ENCODE measurements at regions not wholly inside any gene's neighbourhood (a gene's known extent, or its start where the extent isn't known, plus 50 kb on each side); places are given as distances from the start of the nearest gene placed in this dataset.

GRCh38 chr2:59034837-59035236 lies 793.7 kb upstream of the FANCL start:
- no peak for ATAC-seq (ENCODE audit: low read depth in 2 of 2)
- Mint-ChIP-seq H3K36me3 (no peaks in the 10 kb centered on the region), H3K27ac (no peak overlapping the region)

GRCh38 chr2:59034106-59034505 lies 793.0 kb upstream of the FANCL start:
- DNase-seq (no peak), ATAC-seq (ENCODE audit: low read depth in 2 of 2) (no peak)
- Mint-ChIP-seq H3K27me3 (peaks cover 5 to 15% (median 14%) of the 10 kb centered on the region in 3 donors), H3K27ac (no peak overlapping the region), H3K4me3 (no peak overlapping the region), H3K9me3 (peaks cover 0 to 13% (median 7%) of the 10 kb centered on the region in 7 donors), H3K4me1 (no peaks in the 10 kb centered on the region), H3K36me3 (no peaks in the 10 kb centered on the region)

More at GRCh38 chr2:59034837-59035236, 793.7 kb upstream of the FANCL start:
- Mint-ChIP-seq H3K27me3 (peaks cover 5 to 15% (median 11%) of the 10 kb centered on the region in 3 donors), H3K9me3 (peaks cover 0 to 13% (median 7%) of the 10 kb centered on the region in 7 donors), H3K4me1 (no peaks in the 10 kb centered on the region), H3K4me3 (no peak overlapping the region)
- no peak for DNase-seq

GRCh38 chr2:59033661-59034060 lies 792.5 kb upstream of the FANCL start:
- no peaks in the 10 kb centered on the region for H3K4me1 Mint-ChIP-seq
- H3K27ac Mint-ChIP-seq = no peak overlapping the region
- no peak overlapping the region for H3K4me3 Mint-ChIP-seq
- DNase-seq (no peak), ATAC-seq (ENCODE audit: low read depth in 2 of 2) (no peak)
- peaks cover 5 to 16% (median 14%) of the 10 kb centered on the region in 3 donors for H3K27me3 Mint-ChIP-seq
- no peaks in the 10 kb centered on the region for H3K36me3 Mint-ChIP-seq
- H3K9me3 Mint-ChIP-seq = peaks cover 0 to 13% (median 7%) of the 10 kb centered on the region in 7 donors

GRCh38 chr2:59032499-59032898 lies 791.4 kb upstream of the FANCL start:
- Mint-ChIP-seq H3K4me3 (no peak overlapping the region), H3K36me3 (no peaks in the 10 kb centered on the region), H3K9me3 (peaks cover 0 to 9% (median 3%) of the 10 kb centered on the region in 7 donors), H3K27ac (no peak overlapping the region), H3K4me1 (no peaks in the 10 kb centered on the region), H3K27me3 (peaks cover 5 to 23% (median 14%) of the 10 kb centered on the region in 3 donors)
- DNase-seq = no peak
- ATAC-seq (ENCODE audit: low read depth in 2 of 2) = no peak

- no peak overlapping the region for H3K4me3 Mint-ChIP-seq
- H3K4me1 Mint-ChIP-seq = peaks cover 0 to 5% (median 3%) of the 10 kb centered on the region in 3 donors
- ATAC-seq (ENCODE audit: low read depth in 2 of 2) = no peak
- no peak for DNase-seq
- H3K9me3 Mint-ChIP-seq = no peaks in the 10 kb centered on the region
- H3K27ac Mint-ChIP-seq = no peak overlapping the region
- H3K27me3 Mint-ChIP-seq = peaks cover 5 to 23% (median 20%) of the 10 kb centered on the region in 3 donors
- no peaks in the 10 kb centered on the region for H3K36me3 Mint-ChIP-seq
Measured at GRCh38 chr2:59029058-59029457, 787.9 kb upstream of the FANCL start.

- no peaks in the 10 kb centered on the region for H3K36me3 Mint-ChIP-seq
- ATAC-seq (ENCODE audit: low read depth in 2 of 2) (no peak), DNase-seq (no peak)
- H3K4me3 Mint-ChIP-seq = no peak overlapping the region
- peaks cover 5 to 23% (median 20%) of the 10 kb centered on the region in 3 donors for H3K27me3 Mint-ChIP-seq
- H3K9me3 Mint-ChIP-seq = no peaks in the 10 kb centered on the region
- H3K4me1 Mint-ChIP-seq = peaks cover 0 to 5% (median 3%) of the 10 kb centered on the region in 3 donors
- no peak overlapping the region for H3K27ac Mint-ChIP-seq
Measured at GRCh38 chr2:59027320-59027719, 786.2 kb upstream of the FANCL start.

GRCh38 chr2:59025157-59025757 lies 784.1 kb upstream of the FANCL start:
- ATAC-seq (ENCODE audit: low read depth in 2 of 2) (peak; percentile 70 to 88), DNase-seq (peak; percentile 46)
- Mint-ChIP-seq H3K27me3 (peaks cover 0 to 13% (median 8%) of the 10 kb centered on the region in 3 donors), H3K27ac (no peak overlapping the region), H3K4me3 (no peak overlapping the region), H3K36me3 (no peaks in the 10 kb centered on the region), H3K4me1 (peaks cover 0 to 5% (median 3%) of the 10 kb centered on the region in 3 donors), H3K9me3 (no peaks in the 10 kb centered on the region)

- Mint-ChIP-seq H3K27ac (no peak overlapping the region), H3K27me3 (peaks cover 0 to 5% (median 0%) of the 10 kb centered on the region in 3 donors), H3K4me1 (peaks cover 0 to 5% (median 3%) of the 10 kb centered on the region in 3 donors), H3K9me3 (no peaks in the 10 kb centered on the region), H3K36me3 (no peaks in the 10 kb centered on the region), H3K4me3 (no peak overlapping the region)
- ATAC-seq (ENCODE audit: low read depth in 2 of 2) = no peak
- no peak for DNase-seq
Measured at GRCh38 chr2:59021786-59022185, 780.7 kb upstream of the FANCL start.

- ATAC-seq (ENCODE audit: low read depth in 2 of 2) (no peak), DNase-seq (no peak)
- Mint-ChIP-seq H3K27me3 (peaks cover 0 to 9% (median 9%) of the 10 kb centered on the region in 3 donors), H3K36me3 (no peaks in the 10 kb centered on the region), H3K4me3 (no peak overlapping the region), H3K9me3 (peaks cover 0 to 5% (median 0%) of the 10 kb centered on the region in 7 donors), H3K27ac (no peak overlapping the region), H3K4me1 (no peaks in the 10 kb centered on the region)
Measured at GRCh38 chr2:59019566-59020159, 778.5 kb upstream of the FANCL start.

GRCh38 chr2:59018737-59019136 lies 777.6 kb upstream of the FANCL start:
- H3K9me3 Mint-ChIP-seq = peaks cover 0 to 5% (median 0%) of the 10 kb centered on the region in 7 donors
- H3K27me3 Mint-ChIP-seq = peaks cover 0 to 9% (median 9%) of the 10 kb centered on the region in 3 donors
- ATAC-seq (ENCODE audit: low read depth in 2 of 2) (no peak), DNase-seq (no peak)
- H3K4me3 Mint-ChIP-seq = no peak overlapping the region
- no peaks in the 10 kb centered on the region for H3K4me1 Mint-ChIP-seq
- H3K27ac Mint-ChIP-seq = no peak overlapping the region
- no peaks in the 10 kb centered on the region for H3K36me3 Mint-ChIP-seq

GRCh38 chr2:59015027-59015426 lies 773.9 kb upstream of the FANCL start:
- H3K27me3 Mint-ChIP-seq = peaks cover 2 to 18% (median 15%) of the 10 kb centered on the region in 3 donors
- no peaks in the 10 kb centered on the region for H3K36me3 Mint-ChIP-seq
- H3K27ac Mint-ChIP-seq = no peak overlapping the region
- H3K4me3 Mint-ChIP-seq = peak overlapping the region in 1 of 8 donors; percentile 50
- H3K4me1 Mint-ChIP-seq = no peaks in the 10 kb centered on the region
- DNase-seq (no peak), ATAC-seq (ENCODE audit: low read depth in 2 of 2) (no peak)
- peaks cover 0 to 5% (median 0%) of the 10 kb centered on the region in 7 donors for H3K9me3 Mint-ChIP-seq

- no peak overlapping the region for H3K27ac Mint-ChIP-seq
- peaks cover 0 to 5% (median 0%) of the 10 kb centered on the region in 7 donors for H3K9me3 Mint-ChIP-seq
- H3K36me3 Mint-ChIP-seq = no peaks in the 10 kb centered on the region
- H3K4me1 Mint-ChIP-seq = no peaks in the 10 kb centered on the region
- DNase-seq (no peak), ATAC-seq (ENCODE audit: low read depth in 2 of 2) (no peak)
- H3K27me3 Mint-ChIP-seq = peaks cover 4 to 18% (median 10%) of the 10 kb centered on the region in 3 donors
- H3K4me3 Mint-ChIP-seq = no peak overlapping the region
Measured at GRCh38 chr2:59012971-59013370, 771.8 kb upstream of the FANCL start.

- H3K4me1 Mint-ChIP-seq = no peaks in the 10 kb centered on the region
Measured at GRCh38 chr2:59012234-59012633, 771.1 kb upstream of the FANCL start.

GRCh38 chr2:59008950-59009349 lies 767.8 kb upstream of the FANCL start:
- Mint-ChIP-seq H3K9me3 (no peaks in the 10 kb centered on the region), H3K27me3 (peaks cover 4 to 9% (median 6%) of the 10 kb centered on the region in 3 donors), H3K27ac (no peak overlapping the region), H3K4me1 (no peaks in the 10 kb centered on the region), H3K4me3 (no peak overlapping the region), H3K36me3 (no peaks in the 10 kb centered on the region)
- ATAC-seq (ENCODE audit: low read depth in 2 of 2) (no peak), DNase-seq (no peak)

More at GRCh38 chr2:59012234-59012633, 771.1 kb upstream of the FANCL start:
- peaks cover 0 to 5% (median 0%) of the 10 kb centered on the region in 7 donors for H3K9me3 Mint-ChIP-seq
- DNase-seq (no peak), ATAC-seq (ENCODE audit: low read depth in 2 of 2) (no peak)
- H3K36me3 Mint-ChIP-seq = no peaks in the 10 kb centered on the region
- no peak overlapping the region for H3K4me3 Mint-ChIP-seq
- H3K27ac Mint-ChIP-seq = no peak overlapping the region
- peaks cover 4 to 18% (median 10%) of the 10 kb centered on the region in 3 donors for H3K27me3 Mint-ChIP-seq

Measured in naive B cell (primary cell).